ENCODE measurements at regions not wholly inside any gene's neighbourhood (a gene's known extent, or its start where the extent isn't known, plus 50 kb on each side); places are given as distances from the start of the nearest gene placed in this dataset.
A peak's percentile ranks its signal among the peaks of the same experiment; 100 is the strongest.

GRCh38 chr18:71832946-71833617 lies 711.1 kb downstream of the CBLN2 start:
- TF ChIP-seq, protein P1, sequence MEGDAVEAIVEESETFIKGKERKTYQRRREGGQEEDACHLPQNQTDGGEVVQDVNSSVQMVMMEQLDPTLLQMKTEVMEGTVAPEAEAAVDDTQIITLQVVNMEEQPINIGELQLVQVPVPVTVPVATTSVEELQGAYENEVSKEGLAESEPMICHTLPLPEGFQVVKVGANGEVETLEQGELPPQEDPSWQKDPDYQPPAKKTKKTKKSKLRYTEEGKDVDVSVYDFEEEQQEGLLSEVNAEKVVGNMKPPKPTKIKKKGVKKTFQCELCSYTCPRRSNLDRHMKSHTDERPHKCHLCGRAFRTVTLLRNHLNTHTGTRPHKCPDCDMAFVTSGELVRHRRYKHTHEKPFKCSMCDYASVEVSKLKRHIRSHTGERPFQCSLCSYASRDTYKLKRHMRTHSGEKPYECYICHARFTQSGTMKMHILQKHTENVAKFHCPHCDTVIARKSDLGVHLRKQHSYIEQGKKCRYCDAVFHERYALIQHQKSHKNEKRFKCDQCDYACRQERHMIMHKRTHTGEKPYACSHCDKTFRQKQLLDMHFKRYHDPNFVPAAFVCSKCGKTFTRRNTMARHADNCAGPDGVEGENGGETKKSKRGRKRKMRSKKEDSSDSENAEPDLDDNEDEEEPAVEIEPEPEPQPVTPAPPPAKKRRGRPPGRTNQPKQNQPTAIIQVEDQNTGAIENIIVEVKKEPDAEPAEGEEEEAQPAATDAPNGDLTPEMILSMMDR (IDR thresholded peaks at IDR 0.05; ENCODE audit: insufficient read depth, low read length, severe bottlenecking): no peak
- Histone ChIP-seq H3K27me3 (ENCODE audit: control insufficient read depth, insufficient read depth, low read length) (no peaks in the 10 kb centered on the region), H3K36me3 (ENCODE audit: control insufficient read depth, insufficient read depth, low read length) (no peaks in the 10 kb centered on the region), H3K4me3 (ENCODE audit: low read depth, low read length) (no peak overlapping the region)
- DNase-seq (ENCODE audit: low read depth) (no peak), FAIRE-seq (no peak)

DNA sequence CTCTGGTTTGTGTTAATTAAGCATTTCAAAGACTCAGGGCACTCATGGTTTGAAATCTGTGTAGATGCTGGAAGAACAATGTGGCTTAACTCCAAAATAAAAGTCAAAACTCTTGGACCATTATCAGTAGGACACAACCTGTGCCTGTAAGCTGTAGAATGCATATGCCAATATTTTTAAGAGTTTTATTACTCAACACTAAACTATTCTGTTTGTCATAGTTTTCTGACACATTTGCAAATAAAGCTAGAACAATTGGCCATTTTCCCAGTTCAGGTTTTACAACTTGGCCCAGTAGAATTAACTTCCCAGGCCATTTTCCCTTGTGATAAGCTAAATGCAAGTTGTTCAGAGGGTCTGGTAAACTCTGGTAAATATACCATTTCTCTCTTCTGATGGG lies 713.1 kb downstream of the CBLN2 start:
- DNase-seq (ENCODE audit: low read depth): peak; percentile 62

DNA sequence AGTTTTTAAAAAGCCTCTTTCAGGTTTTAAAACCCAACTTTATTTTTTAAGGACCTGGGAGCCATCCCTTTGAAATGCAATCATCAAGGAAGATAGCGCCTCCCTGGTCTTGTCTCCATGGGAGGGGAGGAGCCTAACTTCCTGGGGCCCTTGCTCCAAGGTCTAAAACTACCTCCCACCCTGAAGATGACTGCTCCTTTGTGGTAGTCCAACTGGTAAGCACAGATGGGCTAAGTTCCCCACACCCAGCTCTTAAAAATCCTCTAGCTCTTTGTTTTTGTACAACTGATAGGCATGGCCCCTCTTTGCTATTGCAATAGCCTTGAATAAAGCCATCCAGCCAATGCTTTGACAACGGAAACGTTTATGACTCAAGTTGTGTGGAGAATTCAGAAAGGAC lies 716.8 kb downstream of the CBLN2 start:
- TF ChIP-seq, protein P1 (IDR thresholded peaks at IDR 0.05; ENCODE audit: insufficient read depth, low read length, severe bottlenecking): no peak
- no peak for FAIRE-seq

More for the DNA sequence above, 713.1 kb downstream of the CBLN2 start:
- no peaks in the 10 kb centered on the region for H3K36me3 ChIP-seq (ENCODE audit: control insufficient read depth, insufficient read depth, low read length)
- no peak overlapping the region for H3K4me3 ChIP-seq (ENCODE audit: low read depth, low read length)
- H3K27me3 ChIP-seq (ENCODE audit: control insufficient read depth, insufficient read depth, low read length): no peaks in the 10 kb centered on the region
- FAIRE-seq: no peak
- TF ChIP-seq, protein P1 (IDR thresholded peaks at IDR 0.05; ENCODE audit: insufficient read depth, low read length, severe bottlenecking): no peak

GRCh38 chr18:71815305-71815704 lies 728.8 kb downstream of the CBLN2 start:
- no peaks in the 10 kb centered on the region for H3K27me3 ChIP-seq (ENCODE audit: control insufficient read depth, insufficient read depth, low read length)
- no peaks in the 10 kb centered on the region for H3K36me3 ChIP-seq (ENCODE audit: control insufficient read depth, insufficient read depth, low read length)
- FAIRE-seq: no peak
- H3K4me3 ChIP-seq (ENCODE audit: low read depth, low read length): no peak overlapping the region
- DNase-seq (ENCODE audit: low read depth): no peak
- TF ChIP-seq, protein P1 (IDR thresholded peaks at IDR 0.05; ENCODE audit: insufficient read depth, low read length, severe bottlenecking): no peak

More for the DNA sequence above, 716.8 kb downstream of the CBLN2 start:
- Histone ChIP-seq H3K36me3 (ENCODE audit: control insufficient read depth, insufficient read depth, low read length) (no peaks in the 10 kb centered on the region), H3K27me3 (ENCODE audit: control insufficient read depth, insufficient read depth, low read length) (no peaks in the 10 kb centered on the region), H3K4me3 (ENCODE audit: low read depth, low read length) (no peak overlapping the region)
- no peak for DNase-seq (ENCODE audit: low read depth)

DNA sequence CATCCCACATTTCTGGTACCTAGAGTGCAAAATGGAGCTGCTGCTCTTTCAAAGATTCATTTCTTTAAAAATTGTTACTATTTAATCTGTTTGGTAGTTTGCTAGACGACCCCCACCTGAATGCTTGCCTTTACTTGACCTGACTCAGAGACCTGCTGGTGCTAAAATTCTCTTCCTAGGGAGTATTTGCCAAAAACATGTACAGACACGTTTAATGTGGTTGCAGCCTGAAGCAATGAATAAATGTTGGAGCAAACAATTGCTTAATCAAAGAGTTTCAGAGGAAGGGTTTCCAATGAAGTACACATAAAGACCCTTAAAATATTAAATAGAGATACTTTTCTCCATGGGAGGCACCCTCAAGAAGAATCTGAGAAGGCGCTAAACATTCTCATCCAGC lies 734.4 kb downstream of the CBLN2 start:
- TF ChIP-seq, protein P1 (IDR thresholded peaks at IDR 0.05; ENCODE audit: insufficient read depth, low read length, severe bottlenecking): no peak

GRCh38 chr18:71808616-71809015 lies 735.5 kb downstream of the CBLN2 start:
- TF ChIP-seq, protein P1 (IDR thresholded peaks at IDR 0.05; ENCODE audit: insufficient read depth, low read length, severe bottlenecking): no peak
- Histone ChIP-seq H3K27me3 (ENCODE audit: control insufficient read depth, insufficient read depth, low read length) (no peaks in the 10 kb centered on the region), H3K36me3 (ENCODE audit: control insufficient read depth, insufficient read depth, low read length) (no peaks in the 10 kb centered on the region), H3K4me3 (ENCODE audit: low read depth, low read length) (no peak overlapping the region)
- FAIRE-seq (no peak), DNase-seq (ENCODE audit: low read depth) (no peak)

More for the DNA sequence above, 734.4 kb downstream of the CBLN2 start:
- H3K36me3 ChIP-seq (ENCODE audit: control insufficient read depth, insufficient read depth, low read length): no peaks in the 10 kb centered on the region
- DNase-seq (ENCODE audit: low read depth) (peak; percentile 65), FAIRE-seq (no peak)
- no peaks in the 10 kb centered on the region for H3K27me3 ChIP-seq (ENCODE audit: control insufficient read depth, insufficient read depth, low read length)
- H3K4me3 ChIP-seq (ENCODE audit: low read depth, low read length): no peak overlapping the region
